H1 (cell line): ENCODE measurements at regions not wholly inside any gene's neighbourhood (a gene's known extent, or its start where the extent isn't known, plus 50 kb on each side); places are given as distances from the start of the nearest gene placed in this dataset.

Source experiments
- BACH1 ChIP-seq: IDR thresholded peaks from 2 replicates; pipeline ENCODE4 v1.6.1; 2012; ENCODE audit warnings: low read length, improper control_type of control experiment
- CBX5 ChIP-seq: fragments of 300-800, 300-1000 bp; sonication (generic); IDR thresholded peaks from 2 replicates; pipeline ENCODE4 v1.7.1; 2016; ENCODE audit warnings: antibody characterized with exemption, low read length, low read depth
- CTCF ChIP-seq, 3 experiments: IDR thresholded peaks; 1 replicate in 2 of 3; 2 replicates in 1 of 3; pipeline versions ENCODE4 v1.5.1 to v1.6.1; 2011; ENCODE audit warnings: low read length in 3 of 3, mild to moderate bottlenecking in 3 of 3, inconsistent platforms in 2 of 3, low read depth in 1 of 3, moderate library complexity in 1 of 3; ENCODE audit not compliant: insufficient read depth in 1 of 3; ENCODE audit errors: control extremely low read depth in 1 of 3
- EGR1 ChIP-seq: IDR thresholded peaks from 2 replicates; pipeline ENCODE4 v1.6.1; 2011; ENCODE audit warnings: low read depth, low read length, borderline replicate concordance
- EP300 ChIP-seq, 2 experiments: IDR thresholded peaks; 1 replicate in 1 of 2; 2 replicates in 1 of 2; pipeline ENCODE4 v1.6.1; 2011 to 2012; ENCODE audit warnings: low read depth in 2 of 2, low read length in 2 of 2, mild to moderate bottlenecking in 2 of 2, borderline replicate concordance in 1 of 2, inconsistent platforms in 1 of 2, moderate library complexity in 1 of 2
- EZH2 ChIP-seq: fragments of 200-600 bp; sonication (generic); IDR thresholded peaks from 2 replicates; pipeline ENCODE4 v1.7.1; 2012; ENCODE audit warnings: low read depth, mild to moderate bottlenecking, moderate library complexity, low read length, inconsistent platforms; ENCODE audit not compliant: severe bottlenecking
- NRF1 ChIP-seq: IDR thresholded peaks from 2 replicates; pipeline ENCODE4 v1.6.1; 2011; ENCODE audit warnings: mild to moderate bottlenecking, low read depth, low read length, improper control_type of control experiment
- POLR2A ChIP-seq, 2 experiments: IDR thresholded peaks; 1 replicate in 1 of 2; 2 replicates in 1 of 2; pipeline ENCODE4 v1.6.1; 2011; ENCODE audit warnings: low read depth in 2 of 2, low read length in 2 of 2, mild to moderate bottlenecking in 2 of 2; ENCODE audit errors: control extremely low read depth in 1 of 2
- RAD21 ChIP-seq, 2 experiments: IDR thresholded peaks in 1 of 2; conservative IDR thresholded peaks in 1 of 2; 2 replicates each; pipeline ENCODE4 v1.6.1; 2011; ENCODE audit warnings: low read depth in 2 of 2, low read length in 2 of 2, improper control_type of control experiment in 1 of 2, inconsistent platforms in 1 of 2, mild to moderate bottlenecking in 1 of 2, moderate library complexity in 1 of 2
- SP1 ChIP-seq: IDR thresholded peaks from 2 replicates; pipeline ENCODE4 v1.6.1; 2011; ENCODE audit warnings: low read depth, low read length
- USF2 ChIP-seq: IDR thresholded peaks from 2 replicates; pipeline ENCODE4 v1.6.1; 2011; ENCODE audit warnings: low read length, improper control_type of control experiment
- YY1 ChIP-seq: IDR thresholded peaks from 2 replicates; pipeline ENCODE4 v1.6.1; 2011; ENCODE audit warnings: low read depth, mild to moderate bottlenecking, low read length
- ZNF274 ChIP-seq: IDR thresholded peaks from 2 replicates; pipeline ENCODE4 v1.7.0; 2012; ENCODE audit warnings: low read length, borderline replicate concordance; ENCODE audit errors: extremely low read depth

DNA sequence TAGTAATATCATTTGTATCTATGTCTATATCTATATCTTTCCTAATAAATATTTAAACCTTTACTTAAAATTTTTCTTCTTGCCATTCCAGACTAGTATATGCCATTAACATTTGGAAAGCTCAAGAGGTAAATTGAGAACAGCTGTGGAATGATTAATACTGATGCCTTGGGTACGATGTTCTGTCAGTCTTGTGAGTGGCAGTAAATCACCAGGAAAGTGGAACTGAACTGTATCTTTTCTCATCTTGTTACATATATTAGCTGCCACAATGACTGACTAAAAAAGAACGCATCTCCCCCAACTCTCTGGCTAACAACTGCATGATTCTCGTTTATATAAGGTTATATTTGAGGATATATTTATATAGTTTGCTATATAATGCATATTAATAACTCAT, 137.0 kb upstream of the ASCC3 start:
- no peak for TF ChIP-seq SP1
- no peak for TF ChIP-seq CTCF (IDR thresholded peaks at IDR 0.05; ENCODE audit: control extremely low read depth in 1 of 3, insufficient read depth in 1 of 3, low read depth in 1 of 3, low read length in 3 of 3)
- TF ChIP-seq BACH1: no peak
- TF ChIP-seq POLR2A (IDR thresholded peaks at IDR 0.05; ENCODE audit: control extremely low read depth in 1 of 2, low read depth in 2 of 2, low read length in 2 of 2): no peak
- no peak for TF ChIP-seq ZNF274
- no peak for TF ChIP-seq RAD21 (IDR thresholded peaks at IDR 0.05 in 1 of 2, conservative IDR thresholded peaks at IDR 0.05 in 1 of 2; ENCODE audit: low read depth in 2 of 2, low read length in 2 of 2)
- no peak for TF ChIP-seq NRF1
- TF ChIP-seq YY1: no peak
- no peak for TF ChIP-seq EZH2
- TF ChIP-seq EP300 (IDR thresholded peaks at IDR 0.05; ENCODE audit: borderline replicate concordance in 1 of 2, low read depth in 2 of 2, low read length in 2 of 2): no peak
- TF ChIP-seq EGR1: no peak
- TF ChIP-seq USF2: no peak
- no peak for TF ChIP-seq CBX5
